ENCODE measurements at regions not wholly inside any gene's neighbourhood (a gene's known extent, or its start where the extent isn't known, plus 50 kb on each side); places are given as distances from the start of the nearest gene placed in this dataset.
"Not testable (repeated sequence)": the region's sequence is repeated elsewhere in the genome, so short reads cannot be mapped to it uniquely, and the experiment has no call there.

DNA sequence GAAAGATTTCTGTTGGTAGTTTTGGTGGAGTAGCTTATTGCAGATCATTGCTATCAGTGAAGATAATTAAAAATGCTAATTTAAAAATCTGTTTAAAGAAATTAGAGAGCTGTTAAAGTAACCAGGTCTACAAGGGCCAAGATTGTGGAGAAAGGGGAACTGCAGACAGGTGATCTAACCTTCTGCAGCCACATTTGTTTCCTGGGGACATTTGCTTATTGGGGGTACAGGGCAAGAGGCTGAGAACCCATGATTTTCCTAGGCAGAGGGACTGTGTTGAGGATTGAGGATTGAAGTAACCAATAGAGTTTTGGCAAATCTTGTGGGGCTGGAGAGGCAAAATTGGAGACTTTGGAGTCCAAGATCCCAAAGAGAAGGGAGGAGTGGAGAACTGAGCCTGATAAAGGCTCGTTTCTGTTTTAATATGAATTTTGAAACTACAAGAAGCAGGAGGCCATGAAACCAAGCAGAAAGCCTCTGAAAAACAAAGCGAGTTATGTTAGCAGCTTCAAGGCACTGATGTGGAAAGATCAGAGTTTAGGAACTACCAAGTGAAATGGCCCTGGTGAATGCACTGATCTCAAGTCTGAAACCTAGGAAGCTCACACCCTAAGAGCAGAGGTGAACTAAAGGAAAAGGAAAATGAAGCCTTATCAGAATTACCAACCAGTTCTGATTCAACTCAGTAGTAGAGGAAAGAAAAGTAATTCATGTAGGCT lies 219.8 kb upstream of the C9orf72 start:
- no peaks in the 10 kb centered on the region for H3K36me3 Mint-ChIP-seq
- H3K4me3 Mint-ChIP-seq = no peak overlapping the region
- H3K27me3 Mint-ChIP-seq = peaks cover 7% of the 10 kb centered on the region
- no peaks in the 10 kb centered on the region for H3K4me1 Mint-ChIP-seq
- H3K27ac Mint-ChIP-seq = no peak overlapping the region
- CTCF ChIA-PET = no interaction called here
- DNase-seq = no peak
- H3K9me3 Mint-ChIP-seq = peaks cover 2% of the 10 kb centered on the region

DNA sequence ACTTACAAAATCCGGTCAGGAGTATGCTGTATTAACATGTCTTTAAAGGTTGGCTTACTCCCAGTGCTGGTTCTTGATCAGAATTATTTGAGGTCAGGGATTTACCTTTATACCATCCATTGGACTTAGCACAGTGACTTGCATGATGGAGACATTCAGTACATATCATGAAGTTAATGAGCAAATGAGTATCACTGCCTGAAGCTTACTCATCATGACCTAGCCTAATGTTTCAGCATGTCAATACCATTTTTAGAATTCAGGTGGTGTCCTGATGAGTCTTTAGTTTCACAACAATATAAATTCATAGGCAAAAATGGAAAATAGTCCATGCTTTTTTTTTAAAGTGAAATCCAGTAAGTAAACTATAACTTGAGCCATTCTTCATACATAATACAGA lies 226.0 kb upstream of the C9orf72 start:
- CTCF ChIA-PET = no interaction called here
- Mint-ChIP-seq H3K9me3 (no peaks in the 10 kb centered on the region), H3K4me1 (no peaks in the 10 kb centered on the region), H3K27ac (no peak overlapping the region), H3K27me3 (no peaks in the 10 kb centered on the region), H3K4me3 (no peak overlapping the region), H3K36me3 (no peaks in the 10 kb centered on the region)
- DNase-seq = no peak

DNA sequence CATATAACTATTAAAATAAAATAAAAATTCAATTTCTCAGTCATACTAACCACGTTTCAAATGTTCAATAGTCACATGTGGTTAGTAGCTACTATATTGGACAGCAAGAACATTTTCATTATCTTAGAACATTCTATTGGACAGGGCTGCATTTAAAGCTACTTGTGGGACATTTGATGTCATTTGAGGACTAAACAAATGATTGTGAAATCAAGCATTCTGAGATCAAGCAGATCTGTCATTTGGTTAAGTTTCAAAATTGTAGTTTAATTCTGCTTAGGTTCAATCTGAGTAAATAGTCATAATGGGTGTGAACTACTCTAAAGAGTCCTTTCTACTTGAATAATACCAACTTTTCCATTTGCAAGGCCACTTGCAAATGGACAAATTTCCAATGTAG lies 226.9 kb upstream of the C9orf72 start:
- H3K9me3 Mint-ChIP-seq = no peaks in the 10 kb centered on the region
- DNase-seq = no peak
- no peak overlapping the region for H3K27ac Mint-ChIP-seq
- no peaks in the 10 kb centered on the region for H3K27me3 Mint-ChIP-seq
- H3K4me1 Mint-ChIP-seq = no peaks in the 10 kb centered on the region
- H3K4me3 Mint-ChIP-seq = no peak overlapping the region
- H3K36me3 Mint-ChIP-seq = no peaks in the 10 kb centered on the region
- CTCF ChIA-PET = no interaction called here

DNA sequence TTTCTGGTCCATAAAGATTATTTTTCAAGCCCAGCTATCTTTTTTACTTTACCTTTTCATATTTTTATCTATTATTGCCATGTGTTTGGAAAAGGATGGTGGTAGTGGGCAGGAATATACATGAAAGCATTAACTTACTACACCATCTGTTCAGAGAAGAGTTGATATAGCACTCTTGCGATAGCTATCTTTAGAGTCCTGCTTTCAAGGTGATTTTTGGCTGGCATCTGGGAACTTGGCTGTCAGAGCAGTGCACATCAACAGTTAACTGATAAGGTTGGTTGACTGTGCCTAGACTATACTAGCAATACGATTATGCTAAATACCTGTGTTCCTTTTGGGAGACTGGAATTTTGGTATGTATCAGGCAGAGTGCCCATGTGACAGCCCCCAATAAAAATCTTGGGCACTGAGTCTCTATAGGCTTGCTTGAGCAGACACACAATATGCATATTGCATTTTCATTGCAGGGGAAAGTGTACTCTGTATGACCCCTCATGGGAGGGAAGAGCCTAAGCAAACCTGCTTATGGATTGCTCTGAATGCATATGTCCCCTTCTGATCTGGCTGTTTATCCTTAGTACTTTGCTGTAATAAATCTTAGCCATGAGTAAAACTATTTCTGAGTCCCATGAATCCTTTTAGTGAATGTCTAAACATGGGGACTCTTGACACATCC lies 227.6 kb upstream of the C9orf72 start:
- no peak overlapping the region for H3K27ac Mint-ChIP-seq
- H3K27me3 Mint-ChIP-seq = no peaks in the 10 kb centered on the region
- no peaks in the 10 kb centered on the region for H3K36me3 Mint-ChIP-seq
- H3K9me3 Mint-ChIP-seq = no peaks in the 10 kb centered on the region
- CTCF ChIA-PET = no interaction called here
- no peaks in the 10 kb centered on the region for H3K4me1 Mint-ChIP-seq
- DNase-seq = no peak
- no peak overlapping the region for H3K4me3 Mint-ChIP-seq

DNA sequence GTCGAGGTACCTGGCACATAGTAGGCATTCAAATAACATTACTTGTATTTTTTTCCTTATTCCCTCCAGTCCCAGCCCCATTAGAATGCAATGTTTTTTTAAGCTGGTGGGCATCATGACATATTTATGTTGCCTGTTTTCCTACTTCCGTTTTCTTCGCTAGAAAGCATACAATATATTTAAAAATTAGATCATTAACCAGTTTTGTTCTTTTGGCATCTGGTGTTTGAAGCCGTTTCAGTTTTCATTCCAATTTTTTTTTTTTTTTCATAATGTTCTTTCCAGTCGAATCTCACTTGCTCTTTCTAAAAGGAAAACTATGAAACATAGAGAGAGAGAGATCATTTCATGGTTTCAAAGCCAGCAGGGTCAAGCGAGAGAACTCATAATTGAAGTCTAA lies 228.3 kb upstream of the C9orf72 start:
- H3K27me3 Mint-ChIP-seq = no peaks in the 10 kb centered on the region
- DNase-seq = no peak
- CTCF ChIA-PET = no interaction called here
- no peaks in the 10 kb centered on the region for H3K4me1 Mint-ChIP-seq
- no peaks in the 10 kb centered on the region for H3K9me3 Mint-ChIP-seq
- H3K4me3 Mint-ChIP-seq = no peak overlapping the region
- H3K36me3 Mint-ChIP-seq = no peaks in the 10 kb centered on the region
- no peak overlapping the region for H3K27ac Mint-ChIP-seq

DNA sequence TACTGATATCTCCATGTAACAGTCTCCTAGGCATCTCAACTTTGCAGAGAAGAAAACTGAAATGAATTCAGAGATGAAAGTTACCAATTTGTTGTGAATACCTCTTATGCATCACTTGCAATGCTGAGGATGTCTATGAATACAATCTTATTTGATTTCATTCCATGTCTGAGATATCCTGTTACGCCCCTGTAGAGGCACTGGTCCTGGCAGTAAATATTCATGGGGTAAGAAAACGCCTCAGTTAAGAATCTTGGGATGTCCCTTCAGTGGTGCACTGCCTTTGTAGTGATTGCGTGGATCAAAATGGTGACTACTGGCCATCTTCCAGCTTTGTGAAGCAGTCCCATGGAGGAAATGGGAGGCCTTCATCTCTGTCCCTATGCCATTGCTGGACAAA lies 229.1 kb upstream of the C9orf72 start:
- no peak for DNase-seq
- no peak overlapping the region for H3K4me3 Mint-ChIP-seq
- no peaks in the 10 kb centered on the region for H3K27me3 Mint-ChIP-seq
- no peaks in the 10 kb centered on the region for H3K9me3 Mint-ChIP-seq
- CTCF ChIA-PET = no interaction called here
- no peaks in the 10 kb centered on the region for H3K36me3 Mint-ChIP-seq
- H3K4me1 Mint-ChIP-seq = no peaks in the 10 kb centered on the region
- H3K27ac Mint-ChIP-seq = no peak overlapping the region

DNA sequence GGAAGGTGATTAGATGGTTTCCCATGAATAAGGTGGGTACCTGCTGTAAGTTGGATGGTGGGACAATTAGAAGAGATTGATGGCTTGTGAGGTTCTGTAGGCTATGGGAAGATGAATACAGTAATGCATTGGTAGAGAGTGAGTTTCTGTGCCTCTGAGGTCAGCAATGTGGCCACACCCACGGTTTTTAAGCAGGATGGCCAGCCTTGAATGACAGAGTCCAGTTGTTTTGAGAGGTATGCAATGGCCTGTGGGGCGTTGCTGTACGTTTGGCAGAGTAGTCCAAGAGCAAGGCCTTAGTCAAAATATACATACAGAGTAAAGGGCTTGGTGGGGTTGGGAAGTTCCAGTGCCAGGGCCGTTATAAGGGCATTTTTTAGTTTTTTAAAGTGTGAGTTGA lies 235.6 kb upstream of the C9orf72 start:
- no peaks in the 10 kb centered on the region for H3K36me3 Mint-ChIP-seq
- CTCF ChIA-PET = no interaction called here
- H3K27me3 Mint-ChIP-seq = no peaks in the 10 kb centered on the region

DNA sequence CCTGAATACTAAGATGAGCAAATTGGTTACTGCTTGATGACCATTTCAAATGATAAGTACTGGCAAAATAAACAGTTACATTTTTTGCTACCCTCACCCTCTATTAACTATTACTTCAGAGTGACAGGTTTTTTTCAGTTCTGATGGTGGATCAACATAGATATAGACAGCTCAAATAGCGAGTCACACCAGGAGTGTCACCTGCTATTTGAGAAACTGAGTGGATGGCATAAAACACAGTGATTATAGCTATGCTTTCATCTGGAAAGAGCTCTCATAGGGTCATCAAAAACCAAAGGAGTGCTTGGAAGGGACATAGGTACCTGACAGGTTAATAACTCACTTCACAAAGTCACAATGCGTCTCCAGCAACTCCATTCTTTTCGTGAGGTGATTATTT lies 244.5 kb upstream of the C9orf72 start:
- Mint-ChIP-seq H3K27me3 (no peaks in the 10 kb centered on the region), H3K4me1 (no peaks in the 10 kb centered on the region), H3K27ac (no peak overlapping the region), H3K9me3 (no peaks in the 10 kb centered on the region), H3K36me3 (no peaks in the 10 kb centered on the region), H3K4me3 (no peak overlapping the region)
- CTCF ChIA-PET = no interaction called here
- no peak for DNase-seq

More for the DNA sequence above, 235.6 kb upstream of the C9orf72 start:
- Mint-ChIP-seq H3K4me3 (no peak overlapping the region), H3K9me3 (no peaks in the 10 kb centered on the region), H3K4me1 (no peaks in the 10 kb centered on the region), H3K27ac (no peak overlapping the region)
- DNase-seq = no peak

DNA sequence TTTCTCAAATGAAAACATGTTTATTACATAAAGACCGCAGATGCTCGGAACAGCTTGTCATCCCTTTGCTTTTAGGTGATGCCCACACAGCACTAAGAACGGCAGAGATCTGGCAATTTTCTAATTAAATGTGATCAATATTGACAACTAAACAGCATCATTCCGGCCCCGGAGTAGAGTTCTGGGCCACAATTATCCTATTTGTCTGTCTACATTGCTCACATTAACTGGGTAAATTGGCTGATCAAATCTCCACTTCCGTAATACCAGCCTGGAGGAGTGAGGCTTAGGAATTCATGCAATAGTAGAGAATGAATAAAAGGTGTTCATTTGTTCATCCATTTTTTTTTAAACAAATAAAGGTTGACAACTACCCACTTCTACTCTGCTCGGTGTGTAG lies 245.1 kb upstream of the C9orf72 start:
- no peak overlapping the region for H3K27ac Mint-ChIP-seq
- CTCF ChIA-PET = no interaction called here
- H3K27me3 Mint-ChIP-seq = no peaks in the 10 kb centered on the region
- no peaks in the 10 kb centered on the region for H3K4me1 Mint-ChIP-seq
- no peaks in the 10 kb centered on the region for H3K9me3 Mint-ChIP-seq
- DNase-seq = no peak
- no peaks in the 10 kb centered on the region for H3K36me3 Mint-ChIP-seq
- H3K4me3 Mint-ChIP-seq = no peak overlapping the region

DNA sequence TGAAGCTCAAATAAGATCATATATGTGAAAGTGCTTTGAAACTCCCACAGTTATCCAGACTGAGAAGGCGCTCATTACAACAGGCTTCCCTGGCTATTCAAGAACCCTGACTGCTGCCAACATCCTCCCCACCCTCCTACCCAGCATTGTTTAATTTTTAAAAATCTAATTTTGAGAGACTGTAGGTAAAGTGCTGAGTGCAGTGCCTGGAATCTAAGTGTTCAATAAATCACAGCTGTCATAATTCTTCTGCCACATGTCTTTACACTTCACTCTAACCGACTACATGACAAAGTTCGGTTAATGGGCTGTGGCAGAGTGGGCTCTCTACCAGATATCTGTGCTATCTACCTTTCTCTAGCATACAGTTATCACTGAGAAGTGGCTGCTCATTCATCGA lies 255.6 kb upstream of the C9orf72 start:
- Mint-ChIP-seq H3K27me3 (no peaks in the 10 kb centered on the region), H3K9me3 (no peaks in the 10 kb centered on the region), H3K4me1 (no peaks in the 10 kb centered on the region), H3K36me3 (no peaks in the 10 kb centered on the region), H3K27ac (no peak overlapping the region), H3K4me3 (no peak overlapping the region)
- CTCF ChIA-PET = no interaction called here
- DNase-seq = no peak

DNA sequence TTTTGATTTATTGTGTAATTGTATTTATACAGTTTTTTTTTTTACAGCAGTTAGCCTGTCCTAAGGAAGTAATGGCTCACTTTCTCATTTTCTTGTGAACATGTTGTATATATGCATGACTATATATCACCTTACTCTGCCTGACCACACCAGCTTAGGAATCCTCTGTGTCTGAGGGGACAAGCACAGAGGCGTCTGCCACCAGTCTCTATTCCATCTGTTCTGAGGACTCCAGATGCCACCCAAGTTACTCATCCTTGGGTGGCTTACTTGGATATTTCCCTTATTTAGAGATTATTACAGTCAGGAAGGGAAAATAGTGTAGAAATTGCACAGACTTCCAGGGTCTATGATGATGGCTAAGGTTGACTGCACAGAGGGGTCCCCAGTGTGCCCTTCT lies 256.3 kb upstream of the C9orf72 start:
- Mint-ChIP-seq H3K9me3 (no peaks in the 10 kb centered on the region), H3K36me3 (no peaks in the 10 kb centered on the region), H3K27me3 (no peaks in the 10 kb centered on the region), H3K4me1 (no peaks in the 10 kb centered on the region), H3K27ac (no peak overlapping the region), H3K4me3 (no peak overlapping the region)
- no peak for DNase-seq
- CTCF ChIA-PET = no interaction called here

DNA sequence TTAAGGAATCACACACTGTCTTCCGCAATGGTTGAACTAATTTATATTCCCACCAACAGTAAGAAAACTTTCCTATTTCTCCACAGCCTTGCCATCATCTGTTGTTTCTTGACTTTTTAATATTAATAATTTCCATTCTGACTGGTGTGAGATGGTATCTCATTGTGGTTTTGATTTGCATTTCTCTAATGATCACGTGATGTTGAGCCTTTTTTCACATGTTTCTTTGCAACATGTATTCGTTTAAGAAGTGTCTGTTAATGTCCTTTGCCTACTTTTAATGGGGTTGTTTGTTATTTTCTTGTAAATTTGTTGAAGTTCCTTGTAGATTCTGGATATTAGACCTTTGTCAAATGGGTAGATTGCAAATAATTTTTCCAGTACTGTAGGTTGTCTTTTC lies 258.8 kb upstream of the C9orf72 start:
- H3K36me3 Mint-ChIP-seq, H3K9me3 Mint-ChIP-seq, CTCF ChIA-PET, H3K4me1 Mint-ChIP-seq, H3K27me3 Mint-ChIP-seq, H3K27ac Mint-ChIP-seq, DNase-seq, H3K4me3 Mint-ChIP-seq: not testable (repeated sequence)

DNA sequence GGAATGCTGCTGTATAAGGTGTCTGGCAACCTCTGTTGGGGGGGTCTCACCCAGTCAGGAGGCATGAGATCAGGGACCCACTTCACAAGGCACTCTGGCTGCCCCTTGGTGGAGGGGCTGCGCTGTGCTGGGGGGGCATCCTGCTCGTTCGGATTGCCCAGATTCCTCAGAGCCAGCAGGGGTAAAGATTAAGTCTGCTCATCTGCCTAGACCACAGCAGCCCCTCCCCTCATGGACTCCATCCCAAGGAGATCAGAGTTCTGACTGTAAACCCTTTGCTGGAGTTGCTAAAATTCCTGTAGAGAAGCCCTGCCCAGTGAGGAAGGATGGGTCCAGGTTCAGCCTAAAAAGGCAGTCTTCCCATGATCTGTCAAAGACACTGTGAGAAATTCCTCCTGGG lies 262.0 kb upstream of the C9orf72 start:
- no peaks in the 10 kb centered on the region for H3K27me3 Mint-ChIP-seq
- no peaks in the 10 kb centered on the region for H3K4me1 Mint-ChIP-seq
- DNase-seq = no peak
- H3K4me3 Mint-ChIP-seq = no peak overlapping the region
- CTCF ChIA-PET = no interaction called here
- no peaks in the 10 kb centered on the region for H3K36me3 Mint-ChIP-seq
- H3K27ac Mint-ChIP-seq = no peak overlapping the region
- H3K9me3 Mint-ChIP-seq = no peaks in the 10 kb centered on the region

DNA sequence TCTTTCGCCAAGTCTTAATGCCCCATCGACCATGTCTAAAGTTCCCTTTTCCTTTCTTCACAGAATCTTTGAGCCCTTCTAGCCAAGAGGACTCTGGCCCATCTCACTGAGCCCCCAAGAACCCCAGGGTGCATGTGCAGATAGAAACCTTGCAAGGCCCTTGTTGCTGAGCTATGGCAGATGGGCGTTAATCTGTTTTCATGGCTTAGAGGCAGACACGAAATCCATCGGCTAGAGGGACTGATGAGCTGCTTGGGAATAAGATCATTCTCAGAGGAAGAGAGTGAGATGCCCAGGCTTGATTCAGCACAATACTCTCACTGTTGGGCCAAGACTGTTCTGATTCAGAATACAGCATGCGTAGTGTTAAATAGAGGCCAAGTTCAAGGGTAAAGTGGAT lies 262.5 kb upstream of the C9orf72 start:
- DNase-seq = no peak
- Mint-ChIP-seq H3K36me3 (no peaks in the 10 kb centered on the region), H3K4me1 (no peaks in the 10 kb centered on the region), H3K9me3 (no peaks in the 10 kb centered on the region), H3K4me3 (no peak overlapping the region), H3K27ac (no peak overlapping the region), H3K27me3 (no peaks in the 10 kb centered on the region)
- CTCF ChIA-PET = no interaction called here

DNA sequence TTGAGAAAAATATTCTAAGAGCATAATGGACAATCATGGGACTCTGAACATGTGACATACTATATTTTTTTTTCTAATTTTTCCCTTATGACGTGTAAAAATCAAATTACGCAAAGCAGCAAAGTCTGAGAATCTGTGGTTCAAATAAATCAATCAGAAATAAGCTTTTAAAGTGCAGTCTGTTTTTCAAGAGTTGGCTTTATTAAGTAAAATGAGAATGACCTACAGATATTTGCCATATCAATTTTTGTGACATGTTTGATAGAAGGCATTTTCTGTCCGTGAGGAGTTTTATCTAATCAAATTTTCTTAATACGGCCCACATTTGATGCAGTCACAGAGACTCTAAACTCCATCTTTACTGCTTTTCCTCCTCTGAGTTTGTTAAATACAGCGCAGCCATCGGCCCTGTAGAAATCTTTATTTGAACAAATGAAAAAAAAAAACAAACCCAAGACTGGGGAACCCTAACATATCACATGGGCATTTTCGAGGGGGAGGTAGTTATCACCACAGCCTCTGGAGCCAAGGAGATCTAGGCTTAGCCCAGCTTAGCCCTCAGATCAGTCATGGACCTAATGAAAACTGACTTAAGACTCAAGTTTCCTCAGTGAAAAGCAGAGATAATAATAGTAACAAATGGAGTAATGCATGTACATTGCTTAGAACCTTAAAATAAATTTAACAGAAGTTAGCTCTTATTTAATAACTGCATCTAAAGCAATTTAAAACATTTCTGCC lies 263.6 kb upstream of the C9orf72 start:
- CTCF ChIA-PET = no interaction called here
- Mint-ChIP-seq H3K4me1 (no peaks in the 10 kb centered on the region), H3K9me3 (no peaks in the 10 kb centered on the region), H3K27me3 (no peaks in the 10 kb centered on the region), H3K36me3 (no peaks in the 10 kb centered on the region), H3K4me3 (no peak overlapping the region), H3K27ac (no peak overlapping the region)
- no peak for DNase-seq

Measured in activated naive CD4-positive, alpha-beta T cell treated with anti-CD3 and anti-CD28 coated beads, Interleukin-2, amount 10 ng/mL, durations not matched to agents 7 days and 5 days (primary cell).